ENCODE measurements at regions not wholly inside any gene's neighbourhood (a gene's known extent, or its start where the extent isn't known, plus 50 kb on each side); places are given as distances from the start of the nearest gene placed in this dataset.
"Not testable (repeated sequence)": the region's sequence is repeated elsewhere in the genome, so short reads cannot be mapped to it uniquely, and the experiment has no call there.

- no peak overlapping the region for H3K4me3 Mint-ChIP-seq
- H3K36me3 Mint-ChIP-seq (ENCODE audit: insufficient read depth): no peaks in the 10 kb centered on the region
- no peaks in the 10 kb centered on the region for H3K9me3 Mint-ChIP-seq
- ATAC-seq (no peak), DNase-seq (no peak)
- peaks cover 3% of the 10 kb centered on the region for H3K4me1 Mint-ChIP-seq (ENCODE audit: low read depth)
- no peaks in the 10 kb centered on the region for H3K27me3 Mint-ChIP-seq (ENCODE audit: low read depth)
Observed at GRCh38 chr21:15442743-15443469, 286.9 kb upstream of the USP25 start.

- peaks cover 3% of the 10 kb centered on the region for H3K4me1 Mint-ChIP-seq (ENCODE audit: low read depth)
- no peak overlapping the region for H3K4me3 Mint-ChIP-seq
- H3K9me3 Mint-ChIP-seq: peaks cover 1% of the 10 kb centered on the region
- no peak for DNase-seq
- no peak for ATAC-seq
- H3K36me3 Mint-ChIP-seq (ENCODE audit: insufficient read depth): no peaks in the 10 kb centered on the region
- H3K27me3 Mint-ChIP-seq (ENCODE audit: low read depth): no peaks in the 10 kb centered on the region
Observed at GRCh38 chr21:15443740-15444117, 286.1 kb upstream of the USP25 start.

DNA sequence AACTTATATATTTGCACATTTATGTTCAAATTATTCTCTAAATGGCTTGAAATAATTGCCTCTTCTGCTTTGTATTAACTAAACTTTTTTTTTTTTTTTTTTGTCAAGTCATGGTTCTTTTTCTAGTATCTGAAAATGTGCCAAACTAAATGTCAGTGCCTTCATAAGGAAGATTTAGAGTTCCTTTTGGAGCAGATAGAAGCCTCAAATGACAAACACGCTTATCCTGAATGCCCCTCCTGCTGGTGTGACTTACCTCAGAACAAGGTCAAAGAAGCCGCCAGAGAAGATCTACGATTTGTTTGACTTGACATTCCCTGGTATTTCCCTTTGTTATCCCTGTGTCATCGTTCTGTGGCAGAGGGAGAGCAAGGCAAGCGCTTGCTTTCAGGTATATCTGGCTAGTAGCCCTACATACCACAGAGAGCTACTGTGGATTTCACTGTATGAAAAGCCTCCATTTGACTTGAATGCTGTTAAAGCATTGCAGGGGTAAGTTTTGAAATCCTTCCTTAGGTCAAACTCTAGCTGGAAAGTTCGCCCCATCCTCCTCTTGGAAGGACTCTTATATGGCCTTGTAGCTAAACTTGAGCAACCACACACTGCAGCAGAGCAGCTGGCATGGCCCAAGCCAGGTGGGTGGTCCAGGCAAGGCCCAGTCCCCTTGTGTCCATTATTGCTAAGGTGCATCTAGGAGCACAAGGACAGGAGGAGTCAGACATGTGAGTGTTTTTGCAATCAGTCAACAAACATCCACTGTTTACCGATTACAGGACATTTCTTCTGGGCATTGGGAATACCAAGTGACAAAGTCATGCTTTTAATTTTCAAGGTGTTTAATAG lies 285.4 kb upstream of the USP25 start:
- H3K9me3 Mint-ChIP-seq: peaks cover 7% of the 10 kb centered on the region
- DNase-seq (no peak), ATAC-seq (no peak)
- H3K36me3 Mint-ChIP-seq (ENCODE audit: insufficient read depth): no peaks in the 10 kb centered on the region
- H3K4me3 Mint-ChIP-seq: no peak overlapping the region
- peaks cover 3% of the 10 kb centered on the region for H3K4me1 Mint-ChIP-seq (ENCODE audit: low read depth)
- no peaks in the 10 kb centered on the region for H3K27me3 Mint-ChIP-seq (ENCODE audit: low read depth)

DNA sequence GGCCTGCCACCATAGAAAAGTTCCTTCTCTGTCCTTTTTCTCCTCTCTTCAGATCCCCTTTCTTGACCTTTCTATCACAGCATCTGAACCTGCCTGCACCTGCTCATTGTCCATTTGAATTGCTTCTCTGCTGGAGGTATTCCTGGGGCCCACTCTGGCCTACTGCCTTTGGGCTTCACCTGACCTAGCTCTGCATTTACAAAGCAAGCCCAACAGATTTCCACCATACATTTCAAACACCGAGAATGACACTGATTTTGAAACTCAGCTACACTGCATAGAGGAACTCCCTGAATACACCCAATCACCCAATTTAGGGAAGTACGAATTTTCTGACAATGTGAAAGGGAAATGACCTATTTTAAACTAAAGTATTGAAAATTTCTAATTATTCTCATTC lies 284.5 kb upstream of the USP25 start:
- peaks cover 7% of the 10 kb centered on the region for H3K9me3 Mint-ChIP-seq
- H3K27me3 Mint-ChIP-seq (ENCODE audit: low read depth): no peaks in the 10 kb centered on the region
- H3K36me3 Mint-ChIP-seq (ENCODE audit: insufficient read depth): no peaks in the 10 kb centered on the region
- DNase-seq (no peak), ATAC-seq (no peak)
- H3K4me1 Mint-ChIP-seq (ENCODE audit: low read depth): peaks cover 3% of the 10 kb centered on the region
- no peak overlapping the region for H3K4me3 Mint-ChIP-seq

DNA sequence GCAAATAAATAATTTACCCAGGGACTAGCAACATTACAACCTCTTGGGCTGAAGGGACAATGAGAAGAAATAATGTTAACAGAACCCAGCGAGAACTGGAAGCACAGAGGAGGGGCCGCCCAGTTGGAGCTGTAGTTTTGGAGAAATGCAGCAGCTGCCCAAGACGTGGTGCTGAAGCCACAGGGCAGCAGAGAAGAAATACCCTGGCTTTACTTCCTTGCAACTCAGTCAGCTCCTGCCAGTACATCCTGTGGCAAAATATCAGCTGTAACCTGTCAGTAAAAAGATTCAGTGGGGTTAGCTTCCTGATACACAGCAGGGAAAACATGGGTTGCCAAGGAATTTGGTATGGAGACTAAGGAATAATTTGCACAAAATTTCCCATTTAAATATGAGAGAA lies 283.6 kb upstream of the USP25 start:
- no peaks in the 10 kb centered on the region for H3K4me1 Mint-ChIP-seq (ENCODE audit: low read depth)
- DNase-seq (no peak), ATAC-seq (no peak)
- peaks cover 7% of the 10 kb centered on the region for H3K9me3 Mint-ChIP-seq
- no peaks in the 10 kb centered on the region for H3K36me3 Mint-ChIP-seq (ENCODE audit: insufficient read depth)
- no peaks in the 10 kb centered on the region for H3K27me3 Mint-ChIP-seq (ENCODE audit: low read depth)
- no peak overlapping the region for H3K4me3 Mint-ChIP-seq

GRCh38 chr21:15449556-15449955 lies 280.2 kb upstream of the USP25 start:
- ATAC-seq (no peak), DNase-seq (no peak)
- H3K27me3 Mint-ChIP-seq (ENCODE audit: low read depth): no peaks in the 10 kb centered on the region
- H3K36me3 Mint-ChIP-seq (ENCODE audit: insufficient read depth): no peaks in the 10 kb centered on the region
- no peak overlapping the region for H3K4me3 Mint-ChIP-seq
- H3K9me3 Mint-ChIP-seq: peaks cover 7% of the 10 kb centered on the region
- H3K4me1 Mint-ChIP-seq (ENCODE audit: low read depth): no peaks in the 10 kb centered on the region

DNA sequence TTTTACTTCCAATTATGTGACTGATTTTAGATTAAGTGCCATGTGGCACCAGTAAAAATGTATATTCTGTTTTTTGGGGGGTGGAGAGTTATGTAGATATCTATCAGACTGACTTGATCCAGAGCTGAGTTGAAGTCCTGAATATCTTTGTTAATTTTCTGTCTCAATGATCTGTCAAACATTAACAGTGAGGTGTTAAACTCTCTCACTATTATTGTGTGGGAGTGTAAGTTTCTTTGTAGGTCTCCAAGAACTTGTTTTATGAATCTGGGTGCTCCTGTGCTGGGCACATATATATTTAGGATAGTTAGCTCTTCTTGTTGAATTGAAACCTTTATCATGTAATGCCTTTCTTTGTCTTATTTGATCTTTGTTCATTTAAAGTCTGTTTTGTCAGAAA lies 276.5 kb upstream of the USP25 start:
- DNase-seq (no peak), ATAC-seq (no peak)
- Mint-ChIP-seq H3K27me3 (ENCODE audit: low read depth) (no peaks in the 10 kb centered on the region), H3K4me3 (no peak overlapping the region), H3K4me1 (ENCODE audit: low read depth) (no peaks in the 10 kb centered on the region), H3K36me3 (ENCODE audit: insufficient read depth) (no peaks in the 10 kb centered on the region), H3K9me3 (peaks cover 7% of the 10 kb centered on the region)

DNA sequence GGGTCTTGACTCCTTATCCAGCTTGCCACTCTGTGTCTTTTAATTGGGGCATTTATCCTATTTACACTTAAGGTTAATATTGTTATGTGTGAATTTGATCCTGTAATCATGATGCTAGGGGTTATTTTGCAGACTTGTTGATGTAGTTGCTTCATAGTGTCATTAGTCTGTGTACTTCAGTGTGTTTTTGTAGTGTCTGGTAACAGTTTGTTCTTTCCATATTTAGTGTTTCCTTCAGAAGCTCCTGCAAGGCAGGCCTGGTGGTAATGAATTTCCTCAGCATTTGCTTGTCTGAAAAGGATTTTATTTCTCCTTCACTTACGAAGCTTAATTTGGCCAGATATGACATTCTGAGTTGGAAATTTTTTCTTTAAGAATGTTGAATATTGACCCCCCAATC lies 276.0 kb upstream of the USP25 start:
- H3K4me1 Mint-ChIP-seq (ENCODE audit: low read depth): not testable (repeated sequence)

DNA sequence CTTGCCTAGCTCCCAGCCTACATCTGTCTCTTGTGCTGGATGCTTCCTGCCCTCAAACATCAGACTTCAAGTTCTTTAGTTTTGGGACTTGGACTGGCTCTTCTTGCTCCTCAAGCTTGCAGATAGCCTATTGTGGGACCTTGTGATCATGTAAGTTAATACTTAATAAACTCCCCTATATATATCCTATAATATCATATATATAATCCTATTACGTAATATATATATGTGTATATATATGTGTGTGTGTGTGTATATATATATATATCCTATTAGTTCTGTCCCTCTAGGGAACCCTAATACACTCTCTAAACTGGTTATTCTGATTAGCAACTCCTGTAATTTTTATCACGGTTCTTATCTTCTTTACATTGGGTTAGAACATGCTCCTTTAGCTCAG lies 274.9 kb upstream of the USP25 start:
- not testable (repeated sequence) for H3K27me3 Mint-ChIP-seq (ENCODE audit: low read depth); DNase-seq; ATAC-seq; H3K4me1 Mint-ChIP-seq (ENCODE audit: low read depth); H3K9me3 Mint-ChIP-seq; H3K36me3 Mint-ChIP-seq (ENCODE audit: insufficient read depth); H3K4me3 Mint-ChIP-seq

More for the DNA sequence above, 276.0 kb upstream of the USP25 start:
- H3K36me3 Mint-ChIP-seq (ENCODE audit: insufficient read depth); DNase-seq; H3K27me3 Mint-ChIP-seq (ENCODE audit: low read depth); H3K4me3 Mint-ChIP-seq; ATAC-seq; H3K9me3 Mint-ChIP-seq: not testable (repeated sequence)

GRCh38 chr21:15455819-15456462 lies 273.8 kb upstream of the USP25 start:
- Mint-ChIP-seq H3K36me3 (ENCODE audit: insufficient read depth) (no peaks in the 10 kb centered on the region), H3K4me3 (no peak overlapping the region), H3K4me1 (ENCODE audit: low read depth) (no peaks in the 10 kb centered on the region), H3K9me3 (no peaks in the 10 kb centered on the region), H3K27me3 (ENCODE audit: low read depth) (no peaks in the 10 kb centered on the region)
- DNase-seq (no peak), ATAC-seq (no peak)

DNA sequence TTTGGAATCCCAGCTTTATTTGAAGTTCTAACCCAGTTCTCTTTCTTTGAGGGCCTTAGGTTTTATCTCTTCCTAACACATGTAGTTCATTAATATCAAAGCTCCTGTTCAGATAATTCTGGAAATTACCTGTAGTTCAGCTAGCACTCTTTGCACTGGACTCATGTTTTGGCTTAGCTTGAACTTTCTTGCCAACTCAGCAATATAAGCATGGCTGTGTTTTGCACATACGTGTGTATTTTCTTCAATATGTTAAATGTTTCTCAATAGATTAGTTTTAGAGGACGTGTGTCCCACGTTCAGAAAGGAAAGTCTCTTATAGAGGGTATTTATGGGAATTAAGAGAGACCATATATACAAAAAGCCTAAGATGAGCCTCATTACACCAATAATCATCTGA lies 271.8 kb upstream of the USP25 start:
- H3K4me3 Mint-ChIP-seq: no peak overlapping the region
- ATAC-seq: no peak
- DNase-seq: no peak
- H3K9me3 Mint-ChIP-seq: no peaks in the 10 kb centered on the region
- H3K4me1 Mint-ChIP-seq (ENCODE audit: low read depth): no peaks in the 10 kb centered on the region
- H3K27me3 Mint-ChIP-seq (ENCODE audit: low read depth): no peaks in the 10 kb centered on the region
- no peaks in the 10 kb centered on the region for H3K36me3 Mint-ChIP-seq (ENCODE audit: insufficient read depth)

- no peaks in the 10 kb centered on the region for H3K4me1 Mint-ChIP-seq (ENCODE audit: low read depth)
- H3K36me3 Mint-ChIP-seq (ENCODE audit: insufficient read depth): no peaks in the 10 kb centered on the region
- H3K9me3 Mint-ChIP-seq: no peaks in the 10 kb centered on the region
- no peaks in the 10 kb centered on the region for H3K27me3 Mint-ChIP-seq (ENCODE audit: low read depth)
- DNase-seq (no peak), ATAC-seq (no peak)
- H3K4me3 Mint-ChIP-seq: no peak overlapping the region
Observed at GRCh38 chr21:15462092-15462491, 267.7 kb upstream of the USP25 start.

DNA sequence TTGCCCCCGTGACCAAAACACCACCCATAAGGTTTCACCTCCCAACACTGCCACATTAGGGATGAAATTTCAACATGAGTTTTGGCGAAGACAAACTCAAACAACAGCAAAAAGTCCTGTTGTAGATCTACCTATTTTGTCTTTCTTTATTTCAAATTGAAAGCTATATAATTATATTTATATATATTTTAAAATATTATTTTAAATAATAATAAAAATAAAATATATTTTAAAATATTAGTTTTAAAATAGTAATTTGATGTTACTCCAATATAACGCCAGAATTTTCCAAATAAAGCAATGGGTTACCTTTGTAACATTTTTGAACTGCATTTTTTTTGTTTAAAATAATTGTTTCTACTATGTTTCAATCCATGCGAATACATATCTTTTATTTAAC lies 263.5 kb upstream of the USP25 start:
- Mint-ChIP-seq H3K4me3 (no peak overlapping the region), H3K4me1 (ENCODE audit: low read depth) (no peaks in the 10 kb centered on the region), H3K27me3 (ENCODE audit: low read depth) (no peaks in the 10 kb centered on the region), H3K36me3 (ENCODE audit: insufficient read depth) (no peaks in the 10 kb centered on the region), H3K9me3 (no peaks in the 10 kb centered on the region)
- ATAC-seq: no peak
- DNase-seq: no peak

GRCh38 chr21:15468368-15468767 lies 261.4 kb upstream of the USP25 start:
- H3K9me3 Mint-ChIP-seq: no peaks in the 10 kb centered on the region
- H3K4me3 Mint-ChIP-seq: no peak overlapping the region
- DNase-seq: no peak
- peaks cover under 1% of the 10 kb centered on the region for H3K27me3 Mint-ChIP-seq (ENCODE audit: low read depth)
- ATAC-seq: no peak
- H3K4me1 Mint-ChIP-seq (ENCODE audit: low read depth): no peaks in the 10 kb centered on the region
- H3K36me3 Mint-ChIP-seq (ENCODE audit: insufficient read depth): no peaks in the 10 kb centered on the region

Measured in activated T-cell treated with anti-CD3 and anti-CD28 coated beads, Interleukin-2, amount 50 U/mL, for 4 hours (primary cell).